Panc1 (cell line): ENCODE measurements at regions not wholly inside any gene's neighbourhood (a gene's known extent, or its start where the extent isn't known, plus 50 kb on each side); places are given as distances from the start of the nearest gene placed in this dataset.

Experiments used
- CTCF ChIP-seq: fragments of 450-650 bp; IDR thresholded peaks from 2 replicates; pipeline ENCODE4 v1.5.1; 2017; ENCODE audit warnings: mild to moderate bottlenecking
- POLR2AphosphoS5 ChIP-seq: IDR thresholded peaks from 2 replicates; pipeline ENCODE4 v1.6.1; 2012; ENCODE audit warnings: mild to moderate bottlenecking, low read depth, low read length, moderate library complexity
- REST ChIP-seq, 2 experiments: IDR thresholded peaks; 2 replicates each; pipeline ENCODE4 v1.6.1; 2011 to 2012; ENCODE audit warnings: low read depth in 2 of 2, control low read depth in 1 of 2, low read length in 1 of 2, mild to moderate bottlenecking in 1 of 2, moderate library complexity in 1 of 2; ENCODE audit not compliant: insufficient read depth in 1 of 2
- SIN3A ChIP-seq: IDR thresholded peaks from 2 replicates; pipeline ENCODE4 v1.6.1; 2012; ENCODE audit warnings: low read depth, mild to moderate bottlenecking, low read length, moderate library complexity, borderline replicate concordance; ENCODE audit not compliant: insufficient read depth
- TCF7L2 ChIP-seq: IDR thresholded peaks from 2 replicates; pipeline ENCODE4 v1.6.1; 2011; ENCODE audit warnings: mild to moderate bottlenecking, low read depth, low read length, inconsistent platforms

- no peak for TF ChIP-seq CTCF
- no peak for TF ChIP-seq POLR2AphosphoS5
- TF ChIP-seq SIN3A = no peak
- TF ChIP-seq REST (IDR thresholded peaks at IDR 0.05; ENCODE audit: insufficient read depth in 1 of 2, low read depth in 2 of 2, low read length in 1 of 2) = no peak
- TF ChIP-seq TCF7L2 = no peak
These were observed 197.9 kb downstream of the CALCRL start for GRCh38 chr2:187250137-187250536.
